Stimulated activated CD8-positive, alpha-beta memory T cell treated with anti-CD3 and anti-CD28 coated beads, Interleukin-15, amount 100 ng/mL, for 24 hours (primary cell): ENCODE measurements at regions not wholly inside any gene's neighbourhood (a gene's known extent, or its start where the extent isn't known, plus 50 kb on each side); places are given as distances from the start of the nearest gene placed in this dataset.

Experiments
- DNase-seq: peaks from one replicate; pipeline ENCODE4 v3.0.0-alpha.2; 2020; ENCODE audit warnings: low read depth

DNA sequence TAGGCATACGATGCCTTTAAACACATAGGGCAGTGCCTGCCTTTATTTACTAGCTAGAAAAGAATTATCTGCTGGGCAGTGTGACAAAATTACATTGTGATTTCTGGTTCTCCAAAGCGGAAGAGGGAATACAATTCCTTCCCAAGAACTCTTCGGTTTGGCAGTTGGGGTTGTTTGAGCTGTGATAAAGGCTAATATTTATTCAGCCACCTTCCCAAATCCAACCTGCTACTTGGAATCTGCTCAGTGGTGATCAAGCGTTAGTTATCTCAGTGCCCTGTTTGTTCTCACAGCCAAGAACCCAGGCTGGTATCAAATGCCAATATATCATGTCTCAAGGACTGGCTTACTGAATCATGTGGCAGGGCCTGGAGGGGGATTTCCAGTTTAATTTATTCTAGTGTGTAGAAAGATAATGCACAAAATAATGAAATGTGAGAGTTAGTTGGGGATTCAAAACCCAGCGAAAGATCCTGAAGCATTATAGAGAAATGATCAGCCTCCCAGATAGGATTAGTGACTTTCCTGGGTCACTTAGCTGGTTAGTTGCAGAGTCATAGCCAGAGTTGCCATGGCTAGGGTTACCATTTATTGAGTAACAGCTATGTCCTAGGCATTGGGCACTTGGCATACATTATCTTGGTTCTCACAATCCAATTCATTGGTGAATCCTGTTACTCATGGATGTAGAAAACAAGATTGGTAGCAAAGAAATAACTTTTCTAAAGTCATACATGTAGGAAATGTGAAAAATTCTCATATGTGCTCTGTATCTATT lies 457.0 kb upstream of the KLF4 start:
- DNase-seq, result no peak

DNA sequence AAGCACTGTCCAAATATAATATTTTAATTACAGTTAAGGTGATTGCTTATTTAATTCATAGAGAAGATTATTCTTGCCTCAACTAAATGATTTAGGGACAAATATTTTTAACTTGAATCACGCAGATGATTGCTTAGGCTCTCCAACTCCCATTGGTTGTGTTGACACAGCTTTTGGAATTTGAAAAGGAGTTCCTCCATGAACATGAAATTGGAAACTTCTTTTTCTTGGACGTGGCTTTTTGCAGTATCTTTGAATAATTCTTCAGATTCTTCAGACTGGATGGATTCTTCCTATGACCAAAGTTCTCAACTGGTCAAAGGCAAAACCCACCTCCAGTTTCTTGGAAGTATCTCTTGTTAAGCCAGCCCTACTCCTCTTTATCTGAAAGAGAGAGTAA lies 456.4 kb upstream of the KLF4 start:
- DNase-seq, result no peak

DNA sequence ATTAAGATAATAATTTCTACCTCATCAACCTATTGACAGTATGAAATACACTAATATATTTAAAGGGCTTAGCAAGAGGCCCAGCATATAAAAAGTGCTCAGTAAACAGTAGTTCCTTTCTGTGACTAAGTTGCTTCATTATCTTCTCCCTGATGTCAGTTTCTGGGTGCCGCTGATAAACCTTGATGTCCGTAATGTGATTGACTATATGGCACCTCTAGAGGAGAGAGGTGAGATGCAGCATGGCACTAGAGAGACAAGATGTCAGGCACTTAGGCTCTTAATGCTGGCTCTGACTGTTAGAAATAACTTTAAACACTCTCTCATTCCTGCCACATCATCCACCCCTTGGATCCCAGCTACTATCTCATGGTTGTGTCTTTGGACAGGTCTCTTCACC lies 455.9 kb upstream of the KLF4 start:
- no peak for DNase-seq

DNA sequence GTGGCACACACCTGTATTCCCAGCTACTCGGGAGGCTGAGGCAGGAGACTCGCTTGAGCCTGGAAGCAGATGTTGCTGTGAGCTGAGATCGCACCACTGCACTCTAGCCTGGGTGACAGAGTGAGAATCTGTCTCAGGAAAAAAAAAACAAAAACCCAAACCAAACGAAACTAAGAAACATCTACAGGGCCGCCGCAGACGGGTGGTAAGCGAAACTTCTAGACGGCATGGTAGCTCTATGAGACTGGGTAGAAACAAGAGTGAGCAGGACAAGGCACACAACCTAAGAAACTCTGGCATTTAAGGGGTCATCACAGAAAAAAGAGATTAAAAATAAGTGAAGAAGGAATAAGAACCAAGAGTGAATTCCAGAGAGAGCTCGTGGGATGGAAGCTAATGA lies 454.8 kb upstream of the KLF4 start:
- no peak for DNase-seq

DNA sequence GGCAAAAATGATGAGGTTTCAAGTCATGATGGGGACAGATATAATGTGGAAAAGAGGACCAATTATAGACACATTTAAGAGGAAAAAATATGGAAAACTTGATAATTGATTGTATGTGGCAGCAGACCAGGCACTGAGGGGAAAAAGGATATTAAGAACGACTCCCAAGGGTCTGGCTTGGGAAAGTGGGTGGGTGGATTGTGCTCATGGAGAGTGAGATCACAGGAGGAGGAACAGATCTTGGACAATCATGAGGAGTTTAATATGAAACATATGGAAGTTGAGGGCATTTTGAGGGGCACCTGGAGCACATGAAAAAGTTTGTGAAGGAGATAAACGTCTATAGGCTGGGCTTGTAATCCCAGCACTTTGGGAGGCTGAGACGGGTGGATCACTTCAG lies 454.3 kb upstream of the KLF4 start:
- no peak for DNase-seq

DNA sequence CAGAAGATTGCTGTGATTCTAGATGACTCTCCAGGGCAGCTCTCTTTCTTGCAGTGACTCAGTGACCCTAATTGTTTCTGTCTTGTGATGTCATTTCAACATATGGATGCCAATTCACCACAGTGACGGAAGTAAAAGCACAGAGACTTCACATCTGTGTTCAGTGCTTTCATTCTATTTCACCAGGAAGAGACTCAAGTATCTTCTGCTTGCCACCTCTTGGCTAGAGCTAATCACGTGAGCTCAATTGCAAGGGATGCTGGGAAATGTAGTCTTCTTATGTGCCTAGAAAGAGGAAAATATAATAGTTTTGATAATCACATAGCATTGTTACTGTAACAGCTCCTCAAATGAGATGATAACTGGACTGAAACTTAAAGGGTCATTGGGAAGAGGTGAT lies 453.3 kb upstream of the KLF4 start:
- DNase-seq, result no peak

DNA sequence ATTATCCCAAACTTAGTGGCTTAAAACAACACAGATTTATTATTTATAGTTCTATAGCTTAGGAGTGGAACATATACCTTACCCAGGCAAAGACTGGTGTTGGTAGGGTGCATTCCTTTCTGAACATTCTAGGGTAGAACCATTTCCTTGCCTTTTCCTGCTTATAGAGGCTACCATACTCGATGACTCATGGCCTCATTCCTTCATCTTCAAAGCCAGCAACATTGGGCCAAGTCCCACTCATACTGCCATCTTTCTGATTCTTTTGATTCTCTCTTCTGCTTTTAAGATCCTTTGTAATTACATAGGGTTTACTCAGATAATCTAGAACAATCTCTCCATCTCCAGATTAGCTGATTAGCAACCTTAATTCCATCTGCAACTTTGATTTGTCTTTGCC lies 452.7 kb upstream of the KLF4 start:
- DNase-seq, result no peak

DNA sequence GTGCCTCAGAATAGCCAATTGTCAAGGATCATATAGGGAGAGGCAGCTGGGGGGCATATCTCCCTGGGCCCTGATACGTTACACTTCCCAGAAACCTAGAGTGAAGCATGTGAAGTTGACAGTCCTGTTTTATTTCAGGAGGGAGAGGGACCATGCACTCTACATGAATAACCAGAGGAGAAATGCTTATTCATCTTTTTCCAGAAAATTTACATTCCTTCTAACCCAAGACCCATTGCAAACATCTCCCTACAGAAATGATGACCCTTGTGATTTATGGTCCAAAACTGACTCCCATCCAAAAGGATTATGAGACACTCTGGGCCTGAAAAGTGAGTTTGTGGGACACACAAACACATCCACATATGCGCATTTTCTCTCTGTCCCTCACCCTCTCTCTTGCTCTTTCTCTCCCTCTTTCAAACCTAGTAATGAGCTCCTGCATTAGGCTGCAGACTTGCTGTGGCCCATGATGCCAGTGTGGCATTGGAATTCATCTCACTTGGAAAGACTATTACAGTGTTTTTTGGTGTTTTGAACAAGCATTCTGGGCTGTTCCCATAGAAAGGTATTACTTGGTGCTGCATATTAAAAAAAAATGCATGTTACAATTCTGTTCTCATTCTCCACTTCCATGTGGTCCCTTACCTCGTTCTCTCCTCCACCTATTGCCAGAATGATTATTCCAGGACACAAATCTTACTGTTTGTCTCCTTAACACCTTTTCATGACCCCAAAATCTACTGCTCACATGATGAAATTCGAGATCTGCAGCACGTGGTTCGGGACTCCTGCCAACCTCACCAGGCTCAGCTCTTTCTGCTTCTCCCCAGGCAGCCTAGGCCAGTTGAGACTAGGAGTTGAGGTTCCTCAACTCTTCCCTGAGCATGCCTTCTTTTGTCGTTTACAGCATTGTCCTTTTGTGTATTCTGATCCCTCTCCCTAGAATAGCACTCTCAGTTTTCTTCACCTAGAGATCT lies 451.3 kb upstream of the KLF4 start:
- DNase-seq, result no peak

DNA sequence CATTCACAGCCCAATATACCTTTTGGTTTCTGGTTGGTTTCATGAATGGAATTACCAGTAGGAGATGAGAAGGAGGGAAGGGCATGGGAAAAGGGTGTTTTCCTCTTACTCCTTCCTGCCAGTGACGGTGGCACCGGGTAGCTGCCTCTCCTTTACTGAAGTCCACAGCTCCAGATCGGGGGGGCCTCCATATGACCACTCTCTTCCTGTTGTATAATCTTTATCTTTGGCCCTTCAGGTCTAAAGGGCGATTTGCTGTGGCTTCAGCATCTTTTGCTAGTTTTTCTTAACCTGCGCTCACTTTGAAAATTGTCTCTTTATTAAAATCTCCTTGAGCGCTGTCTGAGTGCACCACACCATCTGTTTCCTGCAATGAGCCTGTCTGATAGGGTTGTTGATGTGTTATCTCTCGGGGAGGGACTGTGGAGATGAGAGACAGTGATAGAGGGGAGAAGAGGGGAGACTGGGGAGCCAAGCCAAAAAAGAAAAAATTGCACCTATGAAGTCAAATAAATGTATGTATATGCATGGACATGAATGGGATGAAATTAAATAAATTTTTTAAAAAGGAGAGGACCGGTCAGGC lies 449.3 kb upstream of the KLF4 start:
- no peak for DNase-seq

DNA sequence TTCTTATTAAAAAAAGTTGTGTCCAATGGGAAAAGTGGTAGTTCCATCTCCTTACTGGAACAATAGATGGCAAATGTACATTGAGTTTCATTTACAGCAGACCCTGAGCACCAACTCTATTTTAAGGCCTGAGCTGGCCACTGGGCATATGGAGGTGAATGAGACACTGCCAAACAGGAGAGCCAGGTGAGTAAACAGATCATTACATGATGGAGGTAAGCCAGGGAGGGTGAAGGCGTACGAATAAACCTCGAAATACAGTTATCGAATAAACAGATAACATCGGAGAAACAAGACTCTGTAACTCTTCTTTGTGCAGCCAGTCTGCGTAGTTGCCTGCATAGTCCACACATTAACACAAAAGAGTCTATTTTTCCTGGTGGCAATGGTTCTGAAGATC lies 446.4 kb upstream of the KLF4 start:
- DNase-seq, result no peak

DNA sequence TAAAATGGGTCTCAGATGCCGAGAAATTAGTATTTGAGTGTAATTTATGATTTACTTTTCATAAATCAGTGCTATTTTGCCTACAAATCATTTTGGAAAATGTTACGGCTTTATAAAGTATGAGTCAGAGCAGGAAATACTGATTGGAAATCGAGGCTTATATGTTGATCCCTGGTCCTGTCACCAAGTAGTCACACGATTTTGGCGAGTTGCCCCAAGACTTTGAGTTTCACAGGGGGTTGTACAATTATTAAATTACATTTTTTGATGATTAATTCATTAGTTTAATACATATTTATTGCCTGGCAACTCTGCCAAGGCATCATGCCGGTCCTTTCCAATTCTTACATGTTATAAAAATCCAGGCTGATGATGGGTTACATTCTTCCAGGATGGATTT lies 443.9 kb upstream of the KLF4 start:
- no peak for DNase-seq

DNA sequence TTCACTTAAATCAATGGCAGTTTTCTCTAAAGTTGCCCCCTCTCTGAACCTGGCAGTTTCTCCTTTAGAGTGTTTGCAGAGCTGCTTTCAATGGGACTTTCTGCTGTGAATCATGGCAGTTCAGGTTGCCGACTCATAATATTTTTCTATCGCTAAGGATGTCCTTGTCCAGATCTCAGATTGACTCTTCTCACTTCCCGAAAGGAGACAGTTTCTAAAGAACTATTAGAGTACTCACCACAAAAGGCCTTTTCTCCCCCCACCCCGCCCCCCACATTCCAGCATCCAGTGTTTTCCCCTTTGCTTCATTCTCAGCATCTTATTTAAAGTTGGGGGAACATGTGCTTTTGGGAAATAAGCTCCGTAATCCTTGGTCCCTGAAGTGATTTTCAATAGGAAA lies 443.5 kb upstream of the KLF4 start:
- DNase-seq, result no peak

DNA sequence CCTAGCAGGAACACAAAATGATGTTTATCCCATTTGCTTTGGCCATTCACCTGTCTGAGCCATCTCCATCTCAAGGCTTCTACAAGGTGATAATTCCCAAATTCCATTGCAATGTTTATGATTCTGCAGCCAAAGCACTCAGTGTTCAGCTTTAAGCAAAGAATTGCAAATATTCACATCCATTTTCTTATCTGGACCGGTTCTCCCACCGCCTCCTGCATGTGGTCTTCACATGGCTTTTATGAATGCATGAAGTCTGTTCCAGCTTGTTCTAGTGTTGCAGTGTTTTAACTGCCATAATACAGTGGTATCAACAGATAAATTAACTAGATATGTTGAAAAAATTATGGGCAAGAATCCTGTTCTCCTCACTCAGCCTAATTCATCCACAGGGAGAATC lies 443.0 kb upstream of the KLF4 start:
- no peak for DNase-seq

DNA sequence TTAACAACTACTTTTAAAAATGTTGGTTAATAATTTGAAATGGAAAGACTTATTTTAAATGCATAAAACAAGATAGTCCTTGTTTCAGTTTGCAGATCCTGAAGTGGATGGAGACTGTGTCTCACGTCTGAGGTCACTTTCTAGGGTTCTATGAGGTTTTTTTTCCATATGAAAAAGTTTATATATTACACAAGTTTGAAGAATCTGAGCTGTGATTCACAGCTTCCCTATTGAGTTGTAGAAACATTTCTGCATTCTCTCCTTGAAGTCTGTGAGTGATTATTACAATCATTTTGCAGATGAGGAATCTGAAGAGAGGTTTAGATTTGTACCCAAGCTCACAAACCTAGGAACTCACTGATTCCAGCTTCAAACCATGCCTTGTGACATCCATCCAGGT lies 442.5 kb upstream of the KLF4 start:
- no peak for DNase-seq

DNA sequence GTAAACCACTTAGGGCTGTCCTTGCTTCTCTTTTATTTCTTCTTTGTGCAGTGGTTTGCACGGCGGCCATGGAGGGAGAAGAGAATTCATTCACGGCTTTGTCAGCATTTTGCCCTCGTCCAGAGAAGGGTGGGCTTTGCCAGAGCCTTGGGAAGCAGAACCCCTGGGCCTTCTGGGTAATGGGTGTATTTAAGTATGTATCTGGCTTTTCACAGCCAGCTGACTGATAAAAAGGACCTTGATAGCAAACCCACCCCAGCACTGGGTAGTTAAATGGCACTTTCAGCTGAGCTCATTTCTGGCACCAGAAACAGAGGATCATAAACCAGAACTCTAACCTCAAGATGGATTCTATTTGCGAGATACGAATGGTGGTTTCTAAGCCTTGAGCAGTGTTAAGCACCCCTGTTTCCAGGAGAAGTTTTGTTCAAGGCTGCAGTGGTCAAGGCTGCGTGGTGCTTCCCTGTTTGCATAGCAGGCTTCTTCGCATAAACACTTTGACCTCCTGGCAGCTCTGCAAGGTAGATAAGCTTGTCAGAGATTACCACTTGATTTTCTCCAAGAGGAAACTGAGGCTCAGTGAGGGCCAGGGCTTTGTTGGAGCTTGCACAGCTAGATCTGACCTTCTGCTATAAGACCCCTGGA lies 441.6 kb upstream of the KLF4 start:
- DNase-seq, result no peak

DNA sequence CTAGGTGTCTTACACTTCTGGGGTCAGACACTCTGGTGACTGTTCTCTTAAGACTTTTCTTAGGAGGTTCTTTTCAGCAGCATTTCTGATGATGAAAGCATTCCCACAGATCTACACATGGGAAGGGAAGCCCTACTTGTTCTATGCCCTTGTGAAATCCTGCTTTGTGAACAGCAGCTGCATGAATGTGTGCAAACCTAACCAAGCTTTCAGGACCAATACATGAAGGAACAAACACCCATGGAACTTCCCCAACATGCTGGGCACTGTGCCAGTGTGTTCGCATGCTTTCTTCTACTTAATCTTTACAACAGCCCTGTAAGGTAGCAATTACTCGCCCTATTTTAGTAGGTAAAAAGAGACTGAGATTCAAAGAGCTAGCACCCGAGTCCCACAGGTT lies 439.9 kb upstream of the KLF4 start:
- no peak for DNase-seq

DNA sequence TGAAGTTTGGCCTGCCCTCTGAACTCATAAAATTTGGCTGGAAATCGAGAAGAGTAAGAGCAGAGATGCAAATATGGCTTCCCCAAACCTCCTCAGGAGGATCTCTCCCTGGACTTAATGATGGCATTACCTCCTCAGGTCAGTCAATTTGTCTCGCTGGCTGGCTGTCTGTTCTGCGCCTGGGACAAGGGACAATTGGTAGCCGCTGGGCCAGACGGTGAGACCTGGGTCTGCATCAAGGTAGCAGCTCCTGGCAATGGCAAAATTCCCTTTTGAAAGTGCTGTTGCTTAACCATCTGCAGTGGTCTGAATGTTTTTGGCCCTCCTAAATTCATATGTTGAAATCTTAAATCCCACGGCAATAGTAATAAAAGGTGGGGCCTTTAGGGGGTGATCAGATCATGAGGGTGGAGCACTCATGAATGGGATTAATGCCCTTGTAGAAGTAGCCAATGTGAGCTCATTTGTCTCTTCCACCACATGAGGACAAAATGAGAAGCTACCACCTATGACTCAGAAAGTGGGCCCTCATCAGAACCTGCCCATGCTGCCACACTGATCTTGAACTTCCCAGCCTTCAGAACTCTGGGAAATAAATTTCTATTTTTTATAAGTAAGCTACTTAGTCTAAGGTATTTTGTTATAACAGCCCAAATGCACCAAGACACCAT lies 439.3 kb upstream of the KLF4 start:
- no peak for DNase-seq

DNA sequence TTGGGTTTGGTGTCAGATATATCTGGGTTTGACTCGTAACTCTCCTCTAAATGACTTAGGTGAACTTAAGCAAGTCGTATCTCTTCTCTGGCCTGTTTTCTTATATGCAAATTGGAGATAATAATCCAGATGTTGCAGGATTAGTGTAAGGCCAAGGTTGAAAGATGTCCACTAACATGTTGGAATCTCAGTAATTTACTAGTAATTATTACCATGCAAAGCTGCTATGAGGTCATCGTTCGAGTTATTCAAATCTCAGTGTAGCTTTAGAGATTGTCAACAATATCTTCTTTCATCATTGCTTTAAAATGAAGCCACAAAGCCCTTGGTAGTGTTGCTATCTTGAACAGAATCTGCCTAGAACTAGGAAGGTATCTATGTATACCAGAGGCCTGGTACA lies 437.7 kb upstream of the KLF4 start:
- DNase-seq, result no peak

DNA sequence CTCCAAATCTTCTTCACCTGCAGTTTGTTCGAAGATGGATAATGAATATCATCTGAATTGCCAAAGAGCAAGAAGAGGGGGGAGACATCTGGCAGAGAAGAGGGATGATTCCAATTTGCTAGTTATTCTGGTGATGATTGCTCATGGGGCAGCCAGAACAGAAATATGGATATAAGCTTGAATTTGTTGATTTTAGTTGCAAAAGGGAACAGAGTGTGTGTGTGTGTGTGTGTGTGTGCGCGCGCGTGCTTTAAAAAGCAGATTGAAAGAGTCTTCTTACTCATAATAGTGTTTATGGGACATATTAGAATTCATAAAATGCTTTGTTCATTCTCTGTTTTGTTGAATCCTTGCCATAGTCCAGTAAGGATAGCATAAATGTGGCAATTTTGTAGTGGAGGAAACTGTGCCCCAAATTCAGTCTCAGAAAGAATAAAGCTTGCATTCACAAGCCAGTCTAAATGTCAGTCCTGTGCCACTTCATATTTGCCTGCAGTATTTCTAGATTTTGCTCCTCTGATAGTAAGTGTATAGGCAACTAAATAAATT lies 436.3 kb upstream of the KLF4 start:
- no peak for DNase-seq

DNA sequence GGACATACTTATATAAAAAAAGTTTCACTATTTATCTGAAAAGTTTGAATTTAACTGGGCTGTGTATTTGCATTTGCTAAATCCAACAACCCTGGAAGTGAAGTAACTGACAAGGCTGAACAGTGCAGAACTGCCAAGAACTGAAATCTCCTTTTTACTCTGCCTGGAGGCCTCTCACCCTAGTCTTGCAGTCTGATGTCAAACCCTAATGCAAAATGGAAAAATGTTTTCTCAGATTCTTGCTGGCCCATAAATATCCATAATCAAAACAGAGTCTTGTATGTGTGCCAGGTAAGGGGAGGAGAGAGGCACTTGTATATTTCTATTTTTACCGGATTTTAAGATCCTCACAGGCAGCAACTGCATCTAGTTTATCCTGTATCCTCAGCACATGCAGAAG lies 432.7 kb upstream of the KLF4 start:
- no peak for DNase-seq

DNA sequence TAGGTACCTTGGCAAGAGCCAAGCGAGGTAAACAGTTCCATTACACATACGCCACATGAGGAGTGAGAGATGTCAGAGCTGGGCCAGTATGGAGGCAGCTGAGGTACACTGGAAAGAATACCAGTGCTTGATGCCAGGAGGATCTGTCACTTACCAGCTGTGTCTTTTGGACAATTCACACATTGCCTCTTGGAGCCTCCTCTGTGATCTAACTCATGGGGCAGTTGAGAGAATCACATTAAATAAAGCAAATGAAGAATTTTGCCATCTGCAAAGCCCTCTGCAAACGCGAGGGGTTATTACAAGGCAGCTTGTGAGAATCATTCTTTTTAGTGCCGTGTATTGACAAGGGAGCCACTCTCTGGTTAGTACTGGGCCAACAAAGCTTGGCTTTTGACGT lies 429.7 kb upstream of the KLF4 start:
- no peak for DNase-seq

DNA sequence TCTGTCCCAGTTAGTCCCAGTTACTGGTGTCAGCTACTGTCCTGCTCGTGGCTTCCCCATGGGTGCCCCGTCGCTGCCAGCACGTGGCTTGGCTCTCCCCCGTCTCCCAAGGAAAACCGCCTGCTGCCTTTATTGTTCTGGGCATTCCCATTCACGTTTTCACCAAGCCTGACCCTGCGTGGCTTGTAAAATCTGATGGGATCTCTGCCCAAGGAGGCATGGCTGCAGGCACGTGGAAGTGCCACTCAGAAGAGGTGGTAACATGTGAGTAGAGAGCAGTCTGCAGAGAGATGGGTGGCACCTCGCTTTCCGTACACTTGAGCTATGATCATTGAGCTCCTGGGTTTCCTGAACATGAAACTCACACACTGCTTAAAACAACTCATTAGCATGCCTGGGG lies 429.2 kb upstream of the KLF4 start:
- DNase-seq, result no peak
